ENCODE measurements at regions not wholly inside any gene's neighbourhood (a gene's known extent, or its start where the extent isn't known, plus 50 kb on each side); places are given as distances from the start of the nearest gene placed in this dataset.

DNA sequence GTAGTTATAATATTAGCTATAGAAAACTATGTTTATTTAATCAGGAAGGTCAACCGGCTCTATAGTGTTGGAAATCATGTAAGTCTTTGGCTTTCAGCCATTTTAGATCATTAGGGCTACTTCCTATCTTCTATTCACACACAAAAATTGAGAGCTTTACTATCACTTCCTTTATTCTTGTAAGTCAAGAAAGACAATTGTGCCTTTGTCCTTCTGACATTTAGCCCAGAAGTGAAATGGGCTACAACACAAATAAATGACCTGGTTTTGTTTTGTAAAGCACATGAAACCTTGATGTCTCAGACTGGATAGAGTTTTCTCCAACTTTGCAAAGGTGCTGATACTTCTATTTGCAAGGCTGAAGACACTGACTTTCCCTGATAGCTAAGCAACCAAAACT lies 122.4 kb upstream of the ACSL4 start:
- TF ChIP-seq, protein P1, sequence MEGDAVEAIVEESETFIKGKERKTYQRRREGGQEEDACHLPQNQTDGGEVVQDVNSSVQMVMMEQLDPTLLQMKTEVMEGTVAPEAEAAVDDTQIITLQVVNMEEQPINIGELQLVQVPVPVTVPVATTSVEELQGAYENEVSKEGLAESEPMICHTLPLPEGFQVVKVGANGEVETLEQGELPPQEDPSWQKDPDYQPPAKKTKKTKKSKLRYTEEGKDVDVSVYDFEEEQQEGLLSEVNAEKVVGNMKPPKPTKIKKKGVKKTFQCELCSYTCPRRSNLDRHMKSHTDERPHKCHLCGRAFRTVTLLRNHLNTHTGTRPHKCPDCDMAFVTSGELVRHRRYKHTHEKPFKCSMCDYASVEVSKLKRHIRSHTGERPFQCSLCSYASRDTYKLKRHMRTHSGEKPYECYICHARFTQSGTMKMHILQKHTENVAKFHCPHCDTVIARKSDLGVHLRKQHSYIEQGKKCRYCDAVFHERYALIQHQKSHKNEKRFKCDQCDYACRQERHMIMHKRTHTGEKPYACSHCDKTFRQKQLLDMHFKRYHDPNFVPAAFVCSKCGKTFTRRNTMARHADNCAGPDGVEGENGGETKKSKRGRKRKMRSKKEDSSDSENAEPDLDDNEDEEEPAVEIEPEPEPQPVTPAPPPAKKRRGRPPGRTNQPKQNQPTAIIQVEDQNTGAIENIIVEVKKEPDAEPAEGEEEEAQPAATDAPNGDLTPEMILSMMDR (IDR thresholded peaks at IDR 0.05): no peak
- no peak for TF ChIP-seq EZH2 (IDR thresholded peaks at IDR 0.05; ENCODE audit: borderline replicate concordance, insufficient read depth, low read depth, low read length, poor library complexity, severe bottlenecking)

Data from B cell (primary cell).